Omental fat pad (tissue), 3 donors: ENCODE measurements at regions not wholly inside any gene's neighbourhood (a gene's known extent, or its start where the extent isn't known, plus 50 kb on each side); places are given as distances from the start of the nearest gene placed in this dataset.

Source experiments
- ATAC-seq: fragments of 150-250 bp; one replicate; pipeline ENCODE4 v1.9.1; 2016; ENCODE audit warnings: mild to moderate bottlenecking, moderate library complexity; ENCODE audit not compliant: low FRiP score
- DNase-seq: peaks from one replicate; pipeline ENCODE4 v3.0.0-alpha.2; 2019; ENCODE audit warnings: low spot score
- CTCF ChIP-seq, 3 donors: fragments of 450-650 bp; IDR thresholded peaks; one replicate each; pipeline ENCODE4 v1.5.1; 2016 to 2017; ENCODE audit warnings: antibody characterized with exemption in 3 of 3, mild to moderate bottlenecking in 3 of 3, moderate library complexity in 2 of 3

GRCh38 chr4:16450724-16451123, 224.5 kb upstream of the TAPT1 start:
- no peak for TF ChIP-seq CTCF (IDR thresholded peaks at IDR 0.05)
- DNase-seq (no peak), ATAC-seq (no peak)

GRCh38 chr4:16450031-16450430, 223.8 kb upstream of the TAPT1 start:
- no peak for TF ChIP-seq CTCF (IDR thresholded peaks at IDR 0.05)
- DNase-seq: no peak
- no peak for ATAC-seq

GRCh38 chr4:16449406-16449805, 223.1 kb upstream of the TAPT1 start:
- TF ChIP-seq CTCF (IDR thresholded peaks at IDR 0.05): no peak
- ATAC-seq (no peak), DNase-seq (no peak)

GRCh38 chr4:16448241-16448840, 222.1 kb upstream of the TAPT1 start:
- no peak for TF ChIP-seq CTCF (IDR thresholded peaks at IDR 0.05)
- ATAC-seq: no peak
- DNase-seq: no peak

GRCh38 chr4:16443504-16444088, 217.3 kb upstream of the TAPT1 start:
- no peak for TF ChIP-seq CTCF (IDR thresholded peaks at IDR 0.05)
- no peak for DNase-seq
- ATAC-seq: no peak

GRCh38 chr4:16442296-16442695, 216.0 kb upstream of the TAPT1 start:
- TF ChIP-seq CTCF (IDR thresholded peaks at IDR 0.05): no peak
- no peak for ATAC-seq
- DNase-seq: no peak

GRCh38 chr4:16439768-16440167, 213.5 kb upstream of the TAPT1 start:
- TF ChIP-seq CTCF (IDR thresholded peaks at IDR 0.05): no peak
- DNase-seq: no peak
- no peak for ATAC-seq
